Activated T-cell treated with anti-CD3 and anti-CD28 coated beads for 24 hours (primary cell): ENCODE measurements at regions not wholly inside any gene's neighbourhood (a gene's known extent, or its start where the extent isn't known, plus 50 kb on each side); places are given as distances from the start of the nearest gene placed in this dataset.

Experiments
- DNase-seq: peaks from one replicate; pipeline ENCODE4 v3.0.0-alpha.2; 2020; ENCODE audit warnings: low read depth

- no peak for DNase-seq
Measured at GRCh38 chr1:82346141-82346540, 545.4 kb downstream of the ADGRL2 start.

- no peak for DNase-seq
Measured at GRCh38 chr1:82343381-82343780, 542.6 kb downstream of the ADGRL2 start.

- no peak for DNase-seq
Measured at GRCh38 chr1:82337635-82338034, 536.9 kb downstream of the ADGRL2 start.

GRCh38 chr1:82330330-82330729 is 529.6 kb downstream of the ADGRL2 start:
- DNase-seq = no peak

- DNase-seq = no peak
Measured at GRCh38 chr1:82329226-82329625, 528.5 kb downstream of the ADGRL2 start.

GRCh38 chr1:82323144-82323841 is 522.6 kb downstream of the ADGRL2 start:
- DNase-seq = no peak

GRCh38 chr1:82321794-82322193 is 521.1 kb downstream of the ADGRL2 start:
- no peak for DNase-seq

GRCh38 chr1:82319546-82319945 is 518.8 kb downstream of the ADGRL2 start:
- DNase-seq = no peak

GRCh38 chr1:82318921-82319320 is 518.2 kb downstream of the ADGRL2 start:
- no peak for DNase-seq

GRCh38 chr1:82318265-82318664 is 517.5 kb downstream of the ADGRL2 start:
- DNase-seq = no peak

- DNase-seq = no peak
Measured at GRCh38 chr1:82317671-82318070, 516.9 kb downstream of the ADGRL2 start.

- no peak for DNase-seq
Measured at GRCh38 chr1:82299656-82300055, 498.9 kb downstream of the ADGRL2 start.

GRCh38 chr1:82299056-82299455 is 498.3 kb downstream of the ADGRL2 start:
- no peak for DNase-seq

GRCh38 chr1:82297139-82297896 is 496.6 kb downstream of the ADGRL2 start:
- DNase-seq = no peak

- DNase-seq = no peak
Measured at GRCh38 chr1:82287556-82287955, 486.8 kb downstream of the ADGRL2 start.

- no peak for DNase-seq
Measured at GRCh38 chr1:82284213-82284612, 483.5 kb downstream of the ADGRL2 start.

GRCh38 chr1:82279241-82279640 is 478.5 kb downstream of the ADGRL2 start:
- DNase-seq = no peak

- no peak for DNase-seq
Measured at GRCh38 chr1:82273816-82274215, 473.1 kb downstream of the ADGRL2 start.

- no peak for DNase-seq
Measured at GRCh38 chr1:82269431-82269830, 468.7 kb downstream of the ADGRL2 start.

GRCh38 chr1:82268826-82269225 is 468.1 kb downstream of the ADGRL2 start:
- DNase-seq = no peak

- DNase-seq = no peak
Measured at GRCh38 chr1:82266351-82266750, 465.6 kb downstream of the ADGRL2 start.

GRCh38 chr1:82265436-82265835 is 464.7 kb downstream of the ADGRL2 start:
- DNase-seq = no peak

- DNase-seq = no peak
Measured at GRCh38 chr1:82264802-82265201, 464.1 kb downstream of the ADGRL2 start.

GRCh38 chr1:82263396-82263795 is 462.7 kb downstream of the ADGRL2 start:
- no peak for DNase-seq
